GM18870 (cell line): ENCODE measurements at regions not wholly inside any gene's neighbourhood (a gene's known extent, or its start where the extent isn't known, plus 50 kb on each side); places are given as distances from the start of the nearest gene placed in this dataset.
A peak's percentile ranks its signal among the peaks of the same experiment; 100 is the strongest.
"Not testable (repeated sequence)": the region's sequence is repeated elsewhere in the genome, so short reads cannot be mapped to it uniquely, and the experiment has no call there.

ENCODE experiments used
- ATAC-seq: cut with Tn5 transposase; IDR thresholded peaks from one replicate; pipeline ENCODE4 v1.9.1; 2021; ENCODE audit warnings: moderate library complexity; ENCODE audit not compliant: unreplicated experiment

DNA sequence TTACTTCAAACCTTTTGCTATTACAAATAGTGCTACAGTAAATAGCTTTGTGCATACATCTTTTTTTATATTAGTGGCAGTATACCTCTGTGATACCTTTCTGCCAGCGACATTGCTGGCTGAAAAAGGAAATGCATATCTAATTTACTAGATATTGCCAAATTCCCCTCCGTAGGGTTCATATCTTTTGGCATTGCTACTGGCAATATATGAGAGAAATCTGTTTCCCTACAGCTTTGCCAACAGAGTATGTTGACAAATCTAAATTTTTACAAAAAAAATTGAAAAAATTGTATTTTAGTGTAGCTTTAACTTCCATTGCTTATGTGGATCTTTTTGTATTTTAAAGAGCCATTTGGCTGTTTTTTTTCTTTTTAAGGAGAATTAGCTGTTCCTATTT is 426.7 kb downstream of the TRIB2 start:
- ATAC-seq: no peak

DNA sequence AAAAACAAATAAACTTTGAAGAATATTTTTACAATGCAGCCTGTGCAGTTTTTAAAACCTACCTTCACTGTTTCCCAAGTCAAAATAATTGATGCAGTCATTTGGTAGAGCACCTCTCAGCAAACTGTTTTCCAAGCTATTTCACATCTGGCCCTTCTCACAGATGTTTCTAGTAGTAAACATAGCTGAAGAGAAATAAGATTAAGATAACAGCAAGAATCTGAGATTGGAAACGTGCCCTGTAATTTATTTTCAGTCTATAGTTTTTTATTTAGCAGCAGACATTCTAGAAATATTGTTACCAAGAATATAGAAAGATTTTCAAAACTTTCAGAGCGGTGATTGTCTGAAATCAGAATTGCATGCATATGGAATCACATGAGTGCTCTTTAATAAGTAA is 440.2 kb downstream of the TRIB2 start:
- ATAC-seq: no peak

DNA sequence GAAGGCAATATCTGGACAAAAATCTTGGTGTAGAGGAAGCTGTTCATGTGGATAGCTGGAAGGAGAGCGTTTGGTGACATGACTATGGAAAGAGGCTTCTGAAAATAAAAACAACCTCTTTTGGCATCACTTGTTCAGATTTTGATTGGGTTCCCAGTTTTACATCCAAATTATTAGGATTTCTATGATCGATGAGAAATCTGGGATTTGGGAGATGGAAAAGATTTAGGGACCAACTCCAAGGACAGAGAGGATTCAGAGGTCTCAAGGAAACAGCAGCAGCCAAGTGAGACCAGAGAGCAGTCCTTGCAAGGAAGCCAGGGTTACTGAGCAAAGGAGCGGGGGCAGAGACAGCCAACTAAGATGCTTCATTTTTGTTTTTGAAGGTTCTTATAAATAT is 441.7 kb downstream of the TRIB2 start:
- no peak for ATAC-seq

DNA sequence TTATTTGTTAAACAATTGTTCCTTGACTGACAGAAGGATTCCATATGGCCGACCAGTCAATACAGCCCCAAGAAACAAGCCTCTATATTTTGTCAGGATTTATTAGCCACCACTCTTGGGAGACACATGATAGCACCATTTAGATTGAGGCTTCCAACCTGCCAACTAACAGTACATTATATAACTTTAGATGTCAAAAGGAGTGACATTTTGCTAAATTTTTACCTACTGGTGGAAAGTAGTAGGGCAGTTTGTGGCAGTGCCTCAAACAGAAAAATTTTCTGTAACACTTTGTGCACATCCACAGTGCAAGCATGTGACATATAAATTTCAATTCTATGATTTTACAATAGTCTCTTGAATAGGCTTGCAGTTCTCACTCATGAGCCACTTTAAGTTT is 464.0 kb downstream of the TRIB2 start:
- ATAC-seq: no peak

DNA sequence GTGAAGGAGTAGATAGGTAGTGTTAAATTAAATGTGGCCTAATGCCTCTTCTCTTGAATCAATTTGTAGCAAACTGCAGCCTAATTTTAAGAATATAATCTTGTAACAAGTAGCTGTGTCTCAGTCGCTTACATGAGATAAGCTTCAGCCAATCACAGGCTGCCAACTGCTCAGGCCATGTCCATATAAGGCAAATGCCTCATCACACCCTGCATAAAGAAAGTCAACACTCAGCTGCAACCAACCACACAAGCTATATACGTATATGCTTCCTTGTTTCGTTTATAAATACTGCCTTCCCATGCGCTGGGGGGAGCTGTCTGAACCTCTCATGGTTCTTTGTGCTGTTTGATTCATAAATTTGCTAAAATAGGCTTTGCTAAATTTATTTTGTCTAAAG is 476.3 kb downstream of the TRIB2 start:
- ATAC-seq: peak; percentile 96

DNA sequence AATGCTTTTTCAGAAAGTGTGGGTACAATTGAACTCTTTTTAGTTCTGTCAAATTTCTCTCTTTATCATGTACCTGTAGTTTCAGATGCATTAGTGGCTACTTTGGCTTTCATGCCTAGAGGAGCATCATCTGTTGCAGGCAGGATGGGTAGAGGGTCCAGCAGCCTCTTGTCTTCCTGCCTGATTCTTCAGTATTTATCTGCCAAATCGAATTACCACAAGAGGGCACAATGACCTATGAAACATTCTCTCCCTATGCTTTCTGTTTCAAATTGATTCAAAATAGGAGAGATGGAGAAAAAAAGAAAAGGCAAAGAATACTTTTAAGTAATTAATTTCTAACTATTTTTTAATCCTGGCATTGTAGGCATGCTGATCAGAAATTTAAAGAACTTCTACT is 477.2 kb downstream of the TRIB2 start:
- ATAC-seq: peak; percentile 72

DNA sequence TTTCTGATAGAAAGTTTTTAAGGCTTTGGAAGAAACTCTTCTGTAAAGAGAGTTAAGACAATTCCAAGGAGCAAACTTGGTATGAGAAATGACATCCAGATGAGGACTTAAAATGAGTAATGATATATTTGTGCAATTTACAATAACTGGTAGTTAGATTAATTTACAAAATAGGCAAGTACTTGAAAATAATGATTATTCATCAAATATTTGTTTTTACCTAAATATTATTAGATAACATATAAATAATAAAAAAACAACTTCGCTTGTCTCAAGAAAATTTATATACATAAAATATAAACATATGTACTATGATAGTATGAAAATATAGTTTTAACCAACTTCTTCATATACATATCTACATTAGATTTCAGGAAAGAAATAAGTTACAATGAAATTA is 478.5 kb downstream of the TRIB2 start:
- no peak for ATAC-seq

DNA sequence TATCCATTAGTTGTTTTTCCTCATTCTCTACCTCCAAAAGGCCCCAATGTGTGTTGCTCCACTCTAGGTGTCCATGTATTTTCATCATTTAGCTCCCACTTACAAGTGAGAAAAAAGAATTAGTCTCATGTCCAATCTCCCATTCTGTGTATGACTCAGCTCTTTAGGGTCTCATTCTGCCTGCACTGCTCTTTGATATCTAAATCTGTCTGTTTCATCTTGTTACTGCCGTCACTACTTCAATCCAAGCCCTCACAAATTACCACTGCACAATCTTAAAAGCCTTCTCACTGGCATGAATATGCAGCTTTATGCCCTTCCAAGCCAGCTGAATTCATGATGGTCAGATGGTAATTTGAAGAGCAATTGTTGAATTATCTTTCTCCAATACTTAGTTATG is 480.5 kb downstream of the TRIB2 start:
- ATAC-seq: no peak

DNA sequence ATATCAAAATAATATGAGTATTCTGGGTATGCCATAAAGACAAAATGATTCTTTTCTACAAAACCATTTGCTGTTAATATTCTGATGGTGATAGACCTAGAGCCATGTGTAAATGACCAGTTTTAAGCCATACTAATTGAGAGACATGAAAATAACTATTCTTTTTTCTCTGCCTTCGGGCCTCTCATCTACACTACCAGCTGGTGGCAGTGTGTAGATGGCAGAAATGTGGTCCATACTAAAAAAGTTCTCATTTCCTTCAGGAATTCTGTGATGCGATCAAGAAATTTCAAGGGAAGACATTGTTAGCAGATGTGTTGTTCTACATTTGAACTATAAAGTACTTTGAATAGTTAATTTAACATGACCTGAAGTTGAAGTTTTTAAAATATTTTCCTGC is 485.2 kb downstream of the TRIB2 start:
- no peak for ATAC-seq

DNA sequence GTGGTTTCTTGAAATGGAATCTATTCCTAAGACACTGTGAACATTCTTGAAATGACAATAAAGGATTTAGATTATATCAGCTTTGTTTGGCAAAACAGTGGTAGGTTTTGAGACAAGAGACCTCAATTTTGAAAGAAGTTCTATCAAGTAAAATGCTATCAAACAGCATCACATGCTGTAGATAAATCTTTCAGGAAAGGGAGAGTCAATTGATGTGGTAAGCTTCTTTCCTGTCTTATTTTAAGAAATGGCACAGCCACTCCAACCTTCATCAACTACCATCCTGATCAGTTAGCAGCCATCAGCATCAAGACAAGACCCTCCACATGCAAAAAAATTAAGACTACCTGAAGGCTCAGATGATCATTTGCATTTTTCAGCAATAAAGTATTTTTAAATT is 495.4 kb downstream of the TRIB2 start:
- no peak for ATAC-seq

DNA sequence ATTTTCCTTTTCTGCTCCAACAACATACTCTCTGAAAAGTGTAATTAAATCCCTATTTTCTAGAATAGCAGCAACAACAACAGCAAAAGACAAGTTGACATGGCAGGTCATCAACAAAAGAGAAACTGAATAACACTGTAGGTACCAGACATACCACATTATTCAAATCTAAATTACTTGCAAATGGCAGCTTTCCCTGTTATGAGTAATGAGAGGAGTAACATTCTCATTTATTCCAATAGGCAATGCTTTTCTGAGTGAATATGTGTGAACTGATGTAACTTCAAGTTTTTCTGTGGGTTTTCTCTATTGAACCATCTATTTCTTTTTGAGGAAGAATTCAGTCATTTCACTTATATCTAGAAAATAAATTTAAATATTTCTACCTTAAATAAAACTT is 501.5 kb downstream of the TRIB2 start:
- ATAC-seq: peak; percentile 66

DNA sequence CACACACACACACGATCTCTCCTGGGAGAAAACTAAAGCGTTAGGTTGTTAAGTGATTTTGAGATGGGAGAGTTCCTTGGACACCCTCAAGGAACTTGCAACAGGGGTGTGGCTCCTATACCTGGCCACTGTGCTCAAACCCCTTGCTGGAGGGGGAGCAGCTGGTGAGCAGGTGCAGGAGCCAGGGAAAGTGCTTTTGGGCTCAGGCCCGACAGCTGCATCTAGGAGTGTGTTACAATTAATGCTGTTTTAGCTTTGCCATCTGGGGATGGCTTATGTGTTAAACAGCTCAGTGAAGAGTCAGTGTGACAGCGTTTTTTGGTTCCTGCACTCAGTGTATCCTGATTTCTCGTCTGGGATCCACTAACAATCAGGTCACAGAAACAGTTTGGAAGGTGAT is 510.8 kb downstream of the TRIB2 start:
- ATAC-seq: no peak

DNA sequence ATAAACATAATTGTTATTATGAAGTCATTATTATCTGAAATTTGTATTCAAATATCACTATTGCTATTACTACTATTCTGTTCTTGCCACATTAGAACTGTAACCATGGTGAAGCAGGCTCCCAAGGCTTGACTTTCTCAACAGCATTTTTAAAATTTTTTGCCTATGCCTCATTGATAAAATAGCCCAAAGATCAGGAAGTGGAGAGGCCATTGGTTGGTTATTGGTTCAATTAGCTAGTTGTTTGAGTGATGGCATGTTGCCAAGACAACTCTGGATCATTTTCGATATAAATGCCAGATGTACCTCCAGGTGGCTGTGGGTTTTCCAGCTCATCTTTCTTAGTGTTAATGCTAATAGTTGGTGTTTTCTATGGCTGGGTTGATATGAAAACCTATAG is 513.5 kb downstream of the TRIB2 start:
- no peak for ATAC-seq

DNA sequence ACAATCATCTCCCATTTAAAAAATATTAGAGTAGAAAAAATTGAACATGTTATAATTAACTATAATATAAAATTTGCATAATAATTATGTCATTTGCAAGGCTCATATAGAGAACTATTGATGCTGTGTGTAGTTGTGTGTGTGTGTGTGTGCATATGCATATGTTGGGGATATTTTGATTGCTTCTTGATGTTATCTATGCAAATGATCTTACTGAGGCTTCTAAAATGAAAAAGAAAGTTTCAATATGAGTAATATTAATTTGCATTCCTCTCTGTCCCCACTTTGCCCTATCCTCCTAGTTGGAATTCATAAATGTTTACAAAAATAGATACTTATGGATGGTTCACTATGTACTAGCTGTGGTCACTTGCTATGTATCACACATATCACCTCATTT is 523.3 kb downstream of the TRIB2 start:
- ATAC-seq: peak; percentile 71

DNA sequence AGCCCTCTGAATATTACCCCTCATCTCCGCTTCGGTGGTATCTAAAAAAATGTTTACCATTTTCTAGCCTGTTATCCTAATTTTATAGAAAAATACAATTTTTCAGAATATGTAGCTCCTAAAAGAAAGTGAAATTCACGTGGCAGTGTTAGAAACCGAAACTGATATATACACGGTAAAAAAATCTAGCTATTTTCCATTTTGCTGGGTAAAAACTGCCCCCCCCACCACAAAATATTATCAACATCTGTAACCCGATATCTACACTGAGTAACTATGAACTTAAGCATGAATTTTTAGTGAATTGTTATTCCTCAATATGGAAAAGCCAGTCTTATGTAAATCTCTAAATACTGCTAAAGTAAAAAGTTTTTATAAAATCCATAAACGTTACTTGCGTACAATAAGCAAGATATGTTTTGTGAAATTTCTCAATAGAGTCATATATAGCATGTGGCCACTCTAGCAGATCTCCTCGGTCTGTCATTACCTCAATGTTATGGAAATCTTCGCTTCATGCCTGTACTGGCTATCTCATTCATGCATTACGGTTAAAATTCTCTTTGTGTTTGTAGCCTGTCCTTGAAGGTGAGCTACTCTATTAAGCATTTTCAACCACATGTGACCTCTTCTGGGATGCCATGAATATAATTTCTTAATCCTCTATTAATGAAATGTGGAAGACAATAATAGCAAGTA is 524.2 kb downstream of the TRIB2 start:
- no peak for ATAC-seq

DNA sequence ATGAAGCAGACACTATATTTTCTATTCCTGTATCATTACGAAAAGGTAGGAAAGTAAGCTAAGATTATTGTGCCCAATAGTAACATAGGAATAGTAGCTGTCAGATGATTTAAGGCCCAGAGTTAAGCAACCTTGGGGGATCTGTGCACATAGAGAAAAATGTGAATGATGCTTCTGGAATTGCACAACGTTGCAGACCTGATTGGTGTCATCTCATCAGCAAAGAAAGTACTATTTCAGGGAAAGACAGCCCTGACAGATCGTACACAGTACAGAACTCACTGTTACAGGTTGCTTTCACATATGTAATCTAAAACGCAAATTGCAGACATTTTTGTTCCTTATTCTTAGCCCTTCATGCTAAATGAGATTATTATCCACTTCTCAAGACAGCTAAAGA is 535.9 kb downstream of the TRIB2 start:
- no peak for ATAC-seq

DNA sequence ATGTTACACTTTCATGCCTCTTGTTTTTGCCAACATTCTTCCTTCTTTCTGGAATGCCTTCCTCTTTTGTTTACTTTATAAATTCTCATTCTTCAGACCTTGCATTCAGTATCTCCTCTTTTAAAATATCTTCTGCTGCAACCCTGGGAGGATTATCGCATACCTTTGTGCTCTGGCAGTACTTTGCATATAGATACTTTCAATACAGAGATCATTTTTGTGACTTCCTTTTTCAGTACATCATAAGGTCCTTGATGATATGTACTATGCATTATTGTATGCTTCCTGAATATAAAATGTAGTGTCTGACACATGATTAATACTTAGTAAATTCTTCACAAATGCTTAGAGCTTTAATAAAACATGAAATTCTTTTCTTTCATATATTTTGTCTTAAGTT is 538.7 kb downstream of the TRIB2 start:
- ATAC-seq: no peak

DNA sequence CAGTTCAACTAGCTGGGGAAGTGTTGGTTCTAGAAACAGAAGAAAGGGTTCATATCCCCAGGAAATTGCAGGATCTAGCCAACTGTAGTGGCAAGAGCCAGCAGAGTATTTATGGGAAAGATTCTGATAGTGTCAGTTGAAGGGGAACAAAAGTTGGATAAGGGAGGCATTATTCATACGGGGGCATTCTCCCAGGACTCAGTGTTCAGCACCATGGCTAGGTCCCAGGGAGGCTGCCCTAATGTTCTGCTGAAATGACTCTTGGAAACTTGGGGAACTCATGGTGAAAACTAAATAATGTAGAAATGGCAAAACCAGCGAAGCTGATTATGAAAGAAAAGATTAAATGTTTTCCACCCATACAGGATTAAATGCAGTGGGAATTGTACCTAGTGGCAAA is 543.7 kb downstream of the TRIB2 start:
- ATAC-seq: no peak

DNA sequence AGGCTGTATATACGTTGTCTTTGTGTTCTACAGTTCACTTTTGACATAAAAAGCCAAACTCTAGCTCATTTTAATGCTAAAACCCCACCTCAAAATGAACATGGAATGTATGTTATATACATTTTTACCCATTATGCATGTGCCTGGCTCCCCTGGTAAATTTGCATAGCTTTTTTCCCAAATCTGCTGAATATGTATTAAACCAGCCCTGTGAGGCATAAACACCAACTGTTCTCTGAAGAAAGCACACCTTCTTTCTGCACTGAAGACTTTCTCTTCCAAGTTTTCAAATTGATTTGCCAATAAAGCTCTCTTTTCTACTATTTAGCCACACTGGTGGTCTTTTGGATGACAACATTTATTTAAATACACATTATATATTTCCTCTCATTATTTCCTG is 549.4 kb downstream of the TRIB2 start:
- no peak for ATAC-seq

DNA sequence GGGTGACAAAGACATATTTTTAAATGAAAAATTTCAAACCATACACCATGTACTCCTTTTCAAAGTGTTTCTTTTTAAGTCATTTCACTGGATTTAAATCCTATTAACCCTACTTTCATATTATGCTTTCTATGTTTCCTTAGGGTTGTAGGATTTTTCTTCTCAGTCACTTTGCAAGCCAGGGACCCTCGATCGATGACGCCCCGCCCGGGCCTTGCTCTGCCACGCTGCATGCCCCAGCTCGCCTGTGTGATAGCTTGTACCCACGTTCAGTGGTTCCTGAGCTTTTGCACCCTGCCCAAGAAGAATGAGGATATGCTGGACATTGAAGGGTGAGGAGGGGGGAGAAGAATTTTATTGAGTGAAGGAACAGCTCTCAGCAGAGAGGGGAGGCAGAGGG is 568.0 kb downstream of the TRIB2 start:
- ATAC-seq: no peak

DNA sequence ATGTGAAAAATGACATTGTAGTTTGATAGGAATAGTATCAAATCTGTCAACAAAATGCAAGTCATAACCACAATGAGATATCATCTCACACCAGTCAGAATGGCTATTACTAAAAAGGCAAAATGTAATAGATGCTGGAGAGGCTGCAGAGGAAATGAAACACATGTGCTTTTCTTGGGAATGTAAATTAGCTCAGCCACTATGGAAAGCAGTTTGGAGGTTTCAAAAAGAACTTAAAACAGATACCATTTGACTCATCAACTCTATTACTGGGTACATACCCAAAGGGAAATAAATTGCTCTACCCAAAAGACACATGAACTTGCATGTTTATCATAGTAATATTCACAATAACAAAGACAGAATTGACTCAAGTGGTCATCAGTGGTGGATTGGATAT is 572.6 kb downstream of the TRIB2 start:
- peak; percentile 49 for ATAC-seq

DNA sequence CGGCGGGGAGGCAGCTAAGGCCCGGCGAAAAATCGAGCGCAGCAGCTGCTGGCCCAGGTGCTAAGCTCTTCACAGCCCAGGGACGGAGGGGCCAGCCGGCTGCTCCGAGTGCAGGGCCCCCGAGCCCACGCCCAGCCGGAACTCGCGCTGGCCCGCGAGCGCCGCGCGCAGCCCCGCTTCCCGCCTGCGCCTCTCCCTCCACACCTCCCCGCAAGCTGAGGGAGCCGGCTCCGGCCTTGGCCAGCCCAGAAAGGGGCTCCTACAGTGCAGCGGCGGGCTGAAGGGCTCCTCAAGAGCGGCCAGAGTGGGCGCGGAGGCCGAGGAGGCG is 591.7 kb downstream of the TRIB2 start:
- ATAC-seq: not testable (repeated sequence)

DNA sequence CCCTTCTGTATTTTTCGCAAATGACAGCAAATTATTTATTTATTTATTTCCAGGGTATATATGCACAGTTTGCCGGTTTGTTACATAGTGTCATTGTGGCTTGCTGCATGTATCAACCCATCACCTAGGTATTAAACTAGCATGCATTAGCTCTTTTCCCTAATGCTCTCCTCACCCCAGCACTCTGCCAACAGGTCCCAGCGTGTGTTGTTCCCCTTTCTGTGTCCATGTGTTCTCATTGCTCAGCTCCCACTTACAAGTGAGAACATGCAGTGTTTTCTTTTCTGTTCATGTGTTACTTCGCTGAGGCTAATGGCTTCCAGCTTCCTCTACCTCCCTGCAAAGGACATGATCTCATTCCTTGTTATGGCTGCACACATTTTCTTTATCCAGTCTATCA is 592.3 kb downstream of the TRIB2 start:
- no peak for ATAC-seq

DNA sequence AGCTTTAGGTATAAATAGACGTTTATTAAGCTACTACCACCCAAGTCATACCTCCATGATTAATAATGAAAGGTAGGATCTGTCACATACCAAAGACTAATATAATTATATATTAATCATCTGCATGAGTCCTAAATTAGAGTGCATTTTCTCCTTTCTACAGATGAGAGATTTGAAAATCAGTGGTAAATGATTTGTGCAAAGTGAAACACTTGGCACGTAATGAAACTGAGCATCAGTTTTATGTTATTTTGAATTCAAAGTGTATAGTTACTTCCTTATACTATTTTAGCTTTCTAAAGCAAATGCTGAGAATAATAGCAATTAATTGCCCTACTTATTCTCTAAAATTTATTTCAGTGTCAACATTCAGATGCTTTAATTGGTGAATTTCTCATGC is 615.3 kb downstream of the TRIB2 start:
- no peak for ATAC-seq
